BJ (cell line): ENCODE measurements at regions not wholly inside any gene's neighbourhood (a gene's known extent, or its start where the extent isn't known, plus 50 kb on each side); places are given as distances from the start of the nearest gene placed in this dataset.
"Not testable (repeated sequence)": the region's sequence is repeated elsewhere in the genome, so short reads cannot be mapped to it uniquely, and the experiment has no call there.

Source experiments
- CTCF ChIA-PET: fragments of 350-600 bp; formaldehyde crosslinking; extraction: SDS; loops from one replicate; lab custom pipeline; 2021; ENCODE audit warnings: antibody characterized with exemption, inconsistent platforms; lab: Yijun Ruan, JAX
- POLR2A ChIA-PET: fragments of 300-600 bp; sonication (Branson Sonifier 250); formaldehyde crosslinking; extraction: SDS; loops from one replicate; lab custom pipeline; 2021; ENCODE audit warnings: antibody characterized with exemption; lab: Charles Lee
- DNase-seq: peaks from one replicate; pipeline ENCODE4 v3.0.0-alpha.2; 2011; ENCODE audit warnings: low read depth
- H3K27me3 ChIP-seq: 2 replicates; pipeline ENCODE4 v1.6.0; 2011; ENCODE audit warnings: low read length; ENCODE audit not compliant: control insufficient read depth, insufficient read depth
- H3K36me3 ChIP-seq: 2 replicates; pipeline ENCODE4 v1.5.1; 2011; ENCODE audit warnings: low read length; ENCODE audit not compliant: control insufficient read depth, insufficient read depth
- H3K4me3 ChIP-seq: 2 replicates; pipeline ENCODE4 v1.5.1; 2011; ENCODE audit warnings: low read depth, mild to moderate bottlenecking, control low read depth, low read length
- TF ChIP-seq, protein P1 (sequence below): IDR thresholded peaks from 2 replicates; pipeline ENCODE4 v1.5.1; 2011; ENCODE audit warnings: low read depth, mild to moderate bottlenecking, control low read depth, inconsistent platforms, low read length, moderate library complexity; ENCODE audit not compliant: insufficient read depth

DNA sequence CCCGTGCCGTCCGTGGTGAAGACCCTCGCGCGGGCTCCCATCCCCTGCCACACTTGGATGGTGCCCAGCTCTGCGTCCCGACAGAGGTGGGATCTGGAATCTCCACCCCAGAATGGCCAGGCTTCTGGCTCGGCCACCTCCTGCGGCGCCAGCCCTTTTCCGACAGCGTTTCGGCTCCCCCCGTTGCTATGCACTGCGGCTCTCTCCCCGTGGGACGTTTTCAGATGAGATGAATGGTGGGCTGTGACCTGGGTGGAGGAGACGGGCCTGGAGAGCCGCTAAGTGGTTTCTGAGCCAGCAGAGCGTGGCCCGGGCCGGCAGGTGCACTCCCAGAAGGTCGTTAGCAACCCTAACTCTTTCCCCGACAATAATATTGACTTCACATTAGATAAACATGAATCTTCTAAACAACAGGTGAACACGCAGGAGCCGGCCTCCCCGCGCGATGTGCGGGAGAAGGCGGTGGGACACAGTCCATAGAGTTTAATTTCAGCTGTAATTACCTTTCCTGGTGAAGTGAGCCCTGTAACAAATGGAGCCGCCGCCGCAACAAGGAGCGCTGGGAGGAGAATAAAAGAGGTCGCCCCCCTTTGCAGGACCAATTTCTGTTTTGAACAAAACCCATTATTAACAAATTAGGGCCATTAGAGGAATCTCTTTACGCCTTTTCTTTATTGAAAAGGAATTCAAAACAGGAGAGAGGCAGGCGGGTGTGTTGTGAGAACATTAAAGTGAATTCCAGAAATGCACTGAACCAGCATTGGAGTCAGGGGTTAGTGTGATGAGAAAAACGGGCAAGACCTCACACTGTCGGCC lies 294.3 kb upstream of the PFKP start:
- TF ChIP-seq, protein P1, sequence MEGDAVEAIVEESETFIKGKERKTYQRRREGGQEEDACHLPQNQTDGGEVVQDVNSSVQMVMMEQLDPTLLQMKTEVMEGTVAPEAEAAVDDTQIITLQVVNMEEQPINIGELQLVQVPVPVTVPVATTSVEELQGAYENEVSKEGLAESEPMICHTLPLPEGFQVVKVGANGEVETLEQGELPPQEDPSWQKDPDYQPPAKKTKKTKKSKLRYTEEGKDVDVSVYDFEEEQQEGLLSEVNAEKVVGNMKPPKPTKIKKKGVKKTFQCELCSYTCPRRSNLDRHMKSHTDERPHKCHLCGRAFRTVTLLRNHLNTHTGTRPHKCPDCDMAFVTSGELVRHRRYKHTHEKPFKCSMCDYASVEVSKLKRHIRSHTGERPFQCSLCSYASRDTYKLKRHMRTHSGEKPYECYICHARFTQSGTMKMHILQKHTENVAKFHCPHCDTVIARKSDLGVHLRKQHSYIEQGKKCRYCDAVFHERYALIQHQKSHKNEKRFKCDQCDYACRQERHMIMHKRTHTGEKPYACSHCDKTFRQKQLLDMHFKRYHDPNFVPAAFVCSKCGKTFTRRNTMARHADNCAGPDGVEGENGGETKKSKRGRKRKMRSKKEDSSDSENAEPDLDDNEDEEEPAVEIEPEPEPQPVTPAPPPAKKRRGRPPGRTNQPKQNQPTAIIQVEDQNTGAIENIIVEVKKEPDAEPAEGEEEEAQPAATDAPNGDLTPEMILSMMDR: no peak

GRCh38 chr10:2772135-2772534 lies 295.2 kb upstream of the PFKP start:
- Histone ChIP-seq H3K4me3 (no peak overlapping the region), H3K27me3 (no peaks in the 10 kb centered on the region), H3K36me3 (no peaks in the 10 kb centered on the region)
- POLR2A ChIA-PET: no interaction called here
- DNase-seq: no peak
- TF ChIP-seq, protein P1: no peak
- CTCF ChIA-PET: no interaction called here

More for the DNA sequence above, 294.3 kb upstream of the PFKP start:
- DNase-seq: no peak
- Histone ChIP-seq H3K36me3 (no peaks in the 10 kb centered on the region), H3K4me3 (no peak overlapping the region), H3K27me3 (no peaks in the 10 kb centered on the region)
- ChIA-PET POLR2A (no interaction called here), CTCF (no interaction called here)

DNA sequence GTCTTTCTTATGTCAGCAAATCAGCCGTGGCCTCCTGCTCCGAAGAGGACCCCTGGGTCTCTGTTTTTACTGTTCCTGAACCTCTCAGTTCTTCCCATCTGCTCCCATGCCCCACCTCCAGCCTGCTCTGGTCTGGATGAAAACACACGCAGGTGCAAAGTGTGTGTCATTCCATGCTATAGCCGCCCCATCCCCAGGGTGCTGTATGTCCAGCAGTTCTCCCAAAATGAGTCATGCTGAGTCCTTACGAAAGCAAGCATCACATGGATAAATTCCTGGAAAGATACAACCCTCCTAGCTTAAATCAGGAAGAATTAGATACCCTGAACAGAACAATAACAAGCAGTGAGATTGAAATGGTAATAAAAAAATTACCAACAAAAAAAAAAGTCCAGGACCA lies 300.1 kb upstream of the PFKP start:
- DNase-seq, H3K27me3 ChIP-seq, H3K36me3 ChIP-seq, H3K4me3 ChIP-seq, POLR2A ChIA-PET, CTCF ChIA-PET: not testable (repeated sequence)

GRCh38 chr10:2761971-2762370 lies 305.4 kb upstream of the PFKP start:
- no peaks in the 10 kb centered on the region for H3K27me3 ChIP-seq
- no peak overlapping the region for H3K4me3 ChIP-seq
- no peaks in the 10 kb centered on the region for H3K36me3 ChIP-seq
- no peak for DNase-seq
- TF ChIP-seq, protein P1: no peak
- POLR2A ChIA-PET: no interaction called here
- CTCF ChIA-PET: no interaction called here

DNA sequence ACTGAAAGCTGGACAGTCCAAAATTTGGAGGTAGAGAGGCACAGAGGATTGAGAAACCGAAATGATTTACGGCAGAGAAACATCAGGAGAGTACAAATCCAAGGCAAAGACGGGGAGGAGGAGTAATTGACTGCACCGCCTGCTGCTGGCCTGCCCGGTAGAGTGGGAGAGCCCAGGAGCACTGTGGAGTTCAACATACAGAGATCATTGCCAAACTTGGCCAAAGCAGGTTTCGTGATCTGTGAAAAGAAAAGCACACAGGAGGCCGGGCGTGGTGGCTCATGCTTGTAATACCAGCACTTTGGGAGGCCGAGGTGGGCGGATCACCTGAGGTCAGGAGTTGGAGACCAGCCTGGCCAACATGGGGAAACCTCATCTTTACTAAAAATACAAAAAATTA lies 306.0 kb upstream of the PFKP start:
- Histone ChIP-seq H3K36me3 (no peaks in the 10 kb centered on the region), H3K27me3 (no peaks in the 10 kb centered on the region), H3K4me3 (no peak overlapping the region)
- no peak for DNase-seq
- TF ChIP-seq, protein P1: no peak
- POLR2A ChIA-PET: no interaction called here
- CTCF ChIA-PET: no interaction called here

DNA sequence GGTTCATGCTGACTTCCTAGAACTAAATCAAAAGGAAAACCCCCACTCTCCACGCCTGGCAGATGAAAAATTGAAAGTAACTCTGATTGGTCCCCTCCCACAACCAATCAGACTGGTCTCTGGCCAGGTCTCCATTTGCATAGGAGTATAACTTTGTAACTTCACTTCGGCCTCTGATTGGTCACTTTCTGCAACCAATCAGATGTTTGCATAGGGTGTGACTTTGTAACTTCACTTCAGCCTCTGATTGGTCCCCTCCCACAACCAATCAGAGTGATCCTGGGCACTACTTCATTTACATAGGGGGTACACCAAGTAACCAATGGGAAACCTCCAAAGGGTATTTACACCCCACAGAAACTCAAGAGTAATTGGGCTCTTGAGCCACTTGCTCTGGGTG lies 306.6 kb upstream of the PFKP start:
- no peak for DNase-seq
- POLR2A ChIA-PET: no interaction called here
- TF ChIP-seq, protein P1: no peak
- Histone ChIP-seq H3K4me3 (no peak overlapping the region), H3K36me3 (no peaks in the 10 kb centered on the region), H3K27me3 (no peaks in the 10 kb centered on the region)
- CTCF ChIA-PET: no interaction called here
